ENCODE measurements at regions not wholly inside any gene's neighbourhood (a gene's known extent, or its start where the extent isn't known, plus 50 kb on each side); places are given as distances from the start of the nearest gene placed in this dataset.

DNA sequence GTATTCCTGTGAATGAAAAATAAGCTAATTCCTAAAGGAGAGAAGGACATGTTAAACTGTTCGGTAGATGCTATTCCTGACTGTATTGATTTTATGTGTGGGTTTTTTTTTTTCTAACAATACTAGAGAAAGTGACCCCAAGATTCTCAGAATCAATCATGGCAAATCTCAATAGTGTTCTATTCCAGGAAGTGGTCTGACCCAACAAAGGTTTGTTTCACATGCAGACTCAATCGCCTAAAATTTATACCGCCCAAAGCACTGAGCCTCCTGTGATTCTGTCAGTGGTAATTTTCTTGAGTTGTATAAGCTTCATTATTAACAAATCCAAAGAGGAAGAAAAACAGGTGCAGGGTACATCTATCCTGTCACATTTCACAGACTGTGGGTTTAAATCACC, 293.7 kb downstream of the SUCLA2 start:
- Histone ChIP-seq H4K20me1 (replicated peaks; ENCODE audit: control insufficient read depth, extremely low read depth, insufficient read depth, low read length) (no peaks in the 10 kb centered on the region), H3K4me3 (replicated peaks in 1 of 3; ENCODE audit: insufficient read depth in 1 of 3, low read depth in 1 of 3, low read length in 3 of 3) (no peak overlapping the region), H3K27ac (ENCODE audit: insufficient read depth, low read depth, low read length) (no peak overlapping the region), H2AFZ (ENCODE audit: low read depth, low read length) (no peak overlapping the region), H3K27me3 (ENCODE audit: control insufficient read depth in 2 of 2, insufficient read depth in 2 of 2, low read length in 2 of 2) (no peaks in the 10 kb centered on the region), H3K79me2 (ENCODE audit: control insufficient read depth, insufficient read depth, low read length) (no peaks in the 10 kb centered on the region), H3K9me1 (replicated peaks; ENCODE audit: control insufficient read depth, extremely low read depth, insufficient read depth, low read length) (no peaks in the 10 kb centered on the region), H3K9ac (replicated peaks; ENCODE audit: extremely low read depth, insufficient read depth, low read length) (no peak overlapping the region), H3K4me2 (ENCODE audit: insufficient read depth, low read length) (no peak overlapping the region), H3K36me3 (ENCODE audit: control insufficient read depth in 2 of 2, extremely low read depth in 1 of 2, insufficient read depth in 2 of 2, low read length in 2 of 2) (no peaks in the 10 kb centered on the region), H3K9me3 (replicated peaks; ENCODE audit: control insufficient read depth, insufficient read depth, low read length) (peaks cover 2% of the 10 kb centered on the region), H3K4me1 (ENCODE audit: control insufficient read depth, extremely low read depth, insufficient read depth, low read length) (no peaks in the 10 kb centered on the region)
- DNase-seq (ENCODE audit: low read depth, low spot score) (no peak), FAIRE-seq (no peak)
- TF ChIP-seq POLR2AphosphoS5 (IDR thresholded peaks at IDR 0.05; ENCODE audit: insufficient read depth, low read depth, low read length) (no peak), JUN (IDR thresholded peaks at IDR 0.05; ENCODE audit: borderline replicate concordance, insufficient read depth, insufficient read length, low read depth) (no peak)
- dilution Hi-C loops (cut with MboI; ENCODE audit: extremely low pct_ligation_motif_present, low sequenced_read_pairs): no loop called here
- BruUV-seq (replicated peaks): no TSS peak
- intact Hi-C loops (cut with micrococcal nuclease): no loop called here
- POLR2A ChIA-PET: no interaction called here
- CTCF ChIA-PET: no interaction called here

DNA sequence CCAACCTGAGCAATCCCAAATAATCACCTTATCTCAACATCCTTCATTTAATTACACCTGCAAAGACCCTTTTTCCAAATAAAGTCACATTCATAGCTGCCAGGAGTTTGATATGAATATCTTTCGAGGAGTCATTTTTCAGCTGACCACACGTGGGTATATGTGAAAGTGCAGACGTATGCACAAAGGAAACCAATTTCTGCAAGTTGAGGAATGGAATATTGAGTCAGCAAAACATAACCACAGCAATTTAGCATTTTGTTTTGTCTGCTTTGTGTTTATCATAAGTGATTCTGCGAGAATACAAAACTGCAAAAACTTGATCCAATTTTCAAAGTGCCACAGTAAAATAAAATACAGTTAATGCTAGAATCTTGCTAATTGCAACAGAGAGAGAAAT, 295.9 kb downstream of the SUCLA2 start:
- FAIRE-seq: no peak
- dilution Hi-C loops (cut with MboI; ENCODE audit: extremely low pct_ligation_motif_present, low sequenced_read_pairs): no loop called here
- intact Hi-C loops (cut with micrococcal nuclease): no loop called here
- Histone ChIP-seq H3K9me1 (replicated peaks; ENCODE audit: control insufficient read depth, extremely low read depth, insufficient read depth, low read length) (no peaks in the 10 kb centered on the region), H4K20me1 (replicated peaks; ENCODE audit: control insufficient read depth, extremely low read depth, insufficient read depth, low read length) (no peaks in the 10 kb centered on the region), H3K4me3 (replicated peaks in 1 of 3; ENCODE audit: insufficient read depth in 1 of 3, low read depth in 1 of 3, low read length in 3 of 3) (no peak overlapping the region), H3K4me1 (ENCODE audit: control insufficient read depth, extremely low read depth, insufficient read depth, low read length) (no peaks in the 10 kb centered on the region), H3K27ac (ENCODE audit: insufficient read depth, low read depth, low read length) (no peak overlapping the region), H3K27me3 (ENCODE audit: control insufficient read depth in 2 of 2, insufficient read depth in 2 of 2, low read length in 2 of 2) (no peaks in the 10 kb centered on the region), H3K79me2 (ENCODE audit: control insufficient read depth, insufficient read depth, low read length) (no peaks in the 10 kb centered on the region), H2AFZ (ENCODE audit: low read depth, low read length) (no peak overlapping the region), H3K36me3 (ENCODE audit: control insufficient read depth in 2 of 2, extremely low read depth in 1 of 2, insufficient read depth in 2 of 2, low read length in 2 of 2) (no peaks in the 10 kb centered on the region), H3K4me2 (ENCODE audit: insufficient read depth, low read length) (no peak overlapping the region), H3K9ac (replicated peaks; ENCODE audit: extremely low read depth, insufficient read depth, low read length) (no peak overlapping the region), H3K9me3 (replicated peaks; ENCODE audit: control insufficient read depth, insufficient read depth, low read length) (peaks cover under 1% of the 10 kb centered on the region)
- TF ChIP-seq, protein P1, sequence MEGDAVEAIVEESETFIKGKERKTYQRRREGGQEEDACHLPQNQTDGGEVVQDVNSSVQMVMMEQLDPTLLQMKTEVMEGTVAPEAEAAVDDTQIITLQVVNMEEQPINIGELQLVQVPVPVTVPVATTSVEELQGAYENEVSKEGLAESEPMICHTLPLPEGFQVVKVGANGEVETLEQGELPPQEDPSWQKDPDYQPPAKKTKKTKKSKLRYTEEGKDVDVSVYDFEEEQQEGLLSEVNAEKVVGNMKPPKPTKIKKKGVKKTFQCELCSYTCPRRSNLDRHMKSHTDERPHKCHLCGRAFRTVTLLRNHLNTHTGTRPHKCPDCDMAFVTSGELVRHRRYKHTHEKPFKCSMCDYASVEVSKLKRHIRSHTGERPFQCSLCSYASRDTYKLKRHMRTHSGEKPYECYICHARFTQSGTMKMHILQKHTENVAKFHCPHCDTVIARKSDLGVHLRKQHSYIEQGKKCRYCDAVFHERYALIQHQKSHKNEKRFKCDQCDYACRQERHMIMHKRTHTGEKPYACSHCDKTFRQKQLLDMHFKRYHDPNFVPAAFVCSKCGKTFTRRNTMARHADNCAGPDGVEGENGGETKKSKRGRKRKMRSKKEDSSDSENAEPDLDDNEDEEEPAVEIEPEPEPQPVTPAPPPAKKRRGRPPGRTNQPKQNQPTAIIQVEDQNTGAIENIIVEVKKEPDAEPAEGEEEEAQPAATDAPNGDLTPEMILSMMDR (IDR thresholded peaks at IDR 0.05; ENCODE audit: extremely low read depth in 1 of 2, insufficient read depth in 1 of 2, low read depth in 1 of 2, low read length in 2 of 2): no peak
- TF ChIP-seq, protein P2, sequence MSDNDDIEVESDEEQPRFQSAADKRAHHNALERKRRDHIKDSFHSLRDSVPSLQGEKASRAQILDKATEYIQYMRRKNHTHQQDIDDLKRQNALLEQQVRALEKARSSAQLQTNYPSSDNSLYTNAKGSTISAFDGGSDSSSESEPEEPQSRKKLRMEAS (IDR thresholded peaks at IDR 0.05; ENCODE audit: insufficient read depth, insufficient read length): no peak
- TF ChIP-seq MYC (IDR thresholded peaks at IDR 0.05; ENCODE audit: low read depth, low read length) (no peak), GATA2 (IDR thresholded peaks at IDR 0.05; ENCODE audit: insufficient read depth, insufficient read length, low read depth, low read length) (no peak), POLR2AphosphoS5 (IDR thresholded peaks at IDR 0.05; ENCODE audit: insufficient read depth, low read depth, low read length) (no peak), POLR2A (IDR thresholded peaks at IDR 0.05; ENCODE audit: low read depth, low read length) (no peak), FOS (IDR thresholded peaks at IDR 0.05; ENCODE audit: borderline replicate concordance, insufficient read depth, low read length) (no peak), EZH2 (IDR thresholded peaks at IDR 0.05; ENCODE audit: borderline replicate concordance, low read depth, low read length, severe bottlenecking) (no peak), JUN (IDR thresholded peaks at IDR 0.05; ENCODE audit: borderline replicate concordance, insufficient read depth, insufficient read length, low read depth) (no peak)
- no TSS peak for BruUV-seq (replicated peaks)
- POLR2A ChIA-PET: no interaction called here
- CTCF ChIA-PET: no interaction called here
- no peak for DNase-seq (ENCODE audit: low read depth, low spot score)
